ENCODE measurements at regions not wholly inside any gene's neighbourhood (a gene's known extent, or its start where the extent isn't known, plus 50 kb on each side); places are given as distances from the start of the nearest gene placed in this dataset.

DNA sequence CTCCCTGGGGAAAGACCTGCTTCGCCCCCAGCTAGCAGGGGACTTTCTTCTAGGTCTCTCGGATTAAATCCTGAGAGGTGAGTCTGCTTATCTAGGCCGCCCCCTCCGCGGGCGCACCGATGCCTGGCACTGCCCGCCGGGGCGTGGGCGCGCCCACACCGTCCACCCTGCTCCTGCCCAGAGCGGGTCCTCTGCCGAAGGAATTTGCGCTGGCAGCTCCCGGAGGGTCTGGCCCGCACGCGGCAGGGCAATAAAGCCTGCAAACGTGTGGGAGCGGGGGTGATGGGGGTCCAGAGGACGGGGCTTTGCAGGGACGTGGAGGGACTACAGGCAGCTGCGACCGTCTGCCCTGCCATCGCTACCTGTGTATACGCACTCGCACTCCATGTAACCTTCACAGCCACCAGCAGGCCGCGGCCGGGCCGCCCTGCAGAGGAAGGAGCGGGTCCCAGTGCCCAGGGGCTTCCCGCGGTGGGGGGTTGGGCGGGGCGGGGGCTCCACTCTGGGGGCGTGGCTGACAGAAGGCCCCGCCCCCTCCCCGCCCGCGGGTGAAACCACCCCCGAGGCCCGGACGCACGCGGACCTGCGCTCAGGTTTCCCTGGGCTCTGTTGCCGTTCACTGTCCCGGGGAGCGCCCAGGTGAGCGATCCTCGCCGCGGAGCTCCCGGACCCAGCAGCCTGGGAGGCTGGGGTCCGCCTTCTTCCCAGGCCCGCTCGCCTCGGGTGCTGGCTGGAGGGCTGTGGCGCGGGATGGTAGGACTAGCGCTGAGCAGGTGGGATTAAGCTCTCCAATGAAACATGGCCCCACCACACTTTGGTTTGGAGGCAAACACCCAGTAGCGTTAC is 174.5 kb upstream of the HS6ST1 start:
- DNase-seq (ENCODE audit: low read depth in 2 of 2), result no peak

DNA sequence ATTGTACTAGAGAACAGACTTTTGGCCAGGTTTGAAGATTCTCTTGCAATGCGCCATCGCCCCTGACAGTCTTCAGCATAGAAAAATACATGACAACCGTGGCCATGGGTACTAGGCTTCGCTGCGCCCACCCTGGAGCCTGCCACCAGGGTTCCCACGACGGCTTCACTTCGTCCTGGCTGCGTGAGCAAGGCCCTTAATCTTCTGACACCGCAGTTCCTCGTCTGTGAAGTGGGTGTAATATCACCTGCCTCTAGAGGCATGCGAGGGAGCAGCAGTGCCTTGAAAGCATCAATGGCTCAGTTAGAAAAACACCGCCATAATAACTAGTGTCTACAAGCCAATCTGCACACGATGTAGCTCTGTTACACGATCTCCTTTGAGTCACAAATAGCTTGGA is 175.2 kb upstream of the HS6ST1 start:
- DNase-seq (ENCODE audit: low read depth in 2 of 2), result no peak

DNA sequence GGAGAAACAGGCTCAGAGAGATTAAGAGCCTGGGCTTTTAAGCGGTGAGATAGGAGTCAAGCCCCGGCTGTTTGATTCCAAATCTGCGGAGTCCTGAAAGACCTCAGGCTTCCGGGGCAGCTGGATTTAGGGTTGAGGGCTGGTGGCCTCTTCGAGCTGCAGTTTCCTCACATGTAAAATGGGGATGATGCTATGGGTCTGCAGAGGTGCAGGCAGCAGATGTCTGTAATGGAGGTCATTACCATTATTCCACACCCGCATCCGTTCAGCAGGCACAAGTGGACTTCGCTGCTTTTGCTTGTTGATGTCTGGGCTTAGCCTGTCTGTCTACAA is 175.6 kb upstream of the HS6ST1 start:
- DNase-seq (ENCODE audit: low read depth in 2 of 2), result no peak

DNA sequence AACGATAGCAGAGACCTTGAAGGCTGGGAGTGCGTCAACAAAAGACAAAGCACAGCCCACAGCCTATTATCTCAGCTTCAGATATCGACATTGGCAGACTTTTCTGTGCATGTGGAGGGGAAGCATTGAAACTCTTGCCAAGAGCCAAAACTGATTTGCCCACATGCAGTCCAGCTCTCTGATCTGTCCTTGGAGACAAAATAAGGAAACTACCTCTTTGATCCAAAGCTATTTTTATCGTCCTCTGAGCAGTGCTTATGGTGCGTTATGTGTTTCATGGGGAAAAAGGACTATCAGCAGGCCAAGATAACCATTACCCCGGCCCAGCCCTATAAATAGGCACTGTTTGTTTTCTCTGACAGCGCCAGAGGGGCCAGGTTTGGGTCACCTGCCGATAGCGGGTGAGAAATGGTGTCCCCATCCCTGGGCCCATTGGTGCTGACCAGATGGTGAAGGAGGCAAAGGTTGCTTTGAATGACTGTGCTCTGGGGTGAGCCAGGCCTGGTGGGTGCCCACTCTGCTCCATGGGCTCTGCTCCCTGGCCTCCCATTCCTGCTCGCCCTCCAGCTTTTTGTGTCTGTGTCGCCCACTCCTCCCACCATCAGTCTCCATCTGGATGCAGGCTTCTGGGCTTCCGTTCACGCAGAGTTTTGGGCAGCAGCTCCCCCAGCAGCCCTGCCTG is 176.1 kb upstream of the HS6ST1 start:
- DNase-seq (ENCODE audit: low read depth in 2 of 2), result no peak

DNA sequence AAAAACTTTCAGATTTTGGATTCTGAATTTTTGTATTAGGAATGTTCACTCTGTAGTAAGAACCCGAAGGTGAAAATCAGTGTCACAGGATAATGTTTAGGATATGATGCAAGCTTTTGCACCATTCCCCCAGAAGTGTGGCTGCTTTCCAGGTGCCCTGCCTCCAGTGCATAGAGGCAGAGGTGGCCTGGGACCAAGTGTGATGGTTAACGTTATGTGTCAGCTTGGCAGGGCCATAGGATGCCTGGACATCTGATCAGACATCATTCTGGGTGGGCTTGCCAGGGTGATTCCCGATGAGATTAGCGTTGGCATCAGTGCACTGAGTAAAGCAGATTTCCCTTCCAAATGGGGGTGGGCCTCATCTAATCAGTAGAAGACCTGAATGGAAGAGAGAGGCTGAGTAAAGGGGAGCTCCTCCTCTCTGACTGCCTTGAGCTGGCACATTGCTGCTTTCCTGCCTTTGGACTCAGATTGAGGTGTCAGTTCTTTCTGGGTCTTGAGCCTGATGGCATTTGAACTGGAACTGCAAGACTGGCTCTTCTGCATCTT is 177.4 kb upstream of the HS6ST1 start:
- DNase-seq (ENCODE audit: low read depth in 2 of 2), result no peak

DNA sequence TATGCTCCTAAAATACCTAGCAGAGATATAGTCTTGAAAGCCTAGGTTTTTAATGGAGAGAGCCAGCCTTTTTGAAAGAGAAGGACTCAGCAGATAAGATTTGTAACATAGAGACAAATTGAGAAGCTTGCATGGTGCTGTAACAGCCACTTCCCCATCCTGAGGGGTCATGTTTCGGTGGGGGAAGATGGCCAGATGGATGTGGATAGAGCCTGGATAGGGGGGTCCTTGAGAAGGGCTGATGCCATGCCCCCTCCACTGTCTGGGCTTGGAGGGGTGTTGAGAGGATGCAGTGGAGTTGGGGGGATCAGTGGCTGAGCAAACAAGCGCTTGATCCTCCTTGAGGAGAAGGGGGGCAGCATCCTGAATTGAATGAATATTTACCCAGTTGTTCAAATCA is 178.0 kb upstream of the HS6ST1 start:
- no peak for DNase-seq (ENCODE audit: low read depth in 2 of 2)

DNA sequence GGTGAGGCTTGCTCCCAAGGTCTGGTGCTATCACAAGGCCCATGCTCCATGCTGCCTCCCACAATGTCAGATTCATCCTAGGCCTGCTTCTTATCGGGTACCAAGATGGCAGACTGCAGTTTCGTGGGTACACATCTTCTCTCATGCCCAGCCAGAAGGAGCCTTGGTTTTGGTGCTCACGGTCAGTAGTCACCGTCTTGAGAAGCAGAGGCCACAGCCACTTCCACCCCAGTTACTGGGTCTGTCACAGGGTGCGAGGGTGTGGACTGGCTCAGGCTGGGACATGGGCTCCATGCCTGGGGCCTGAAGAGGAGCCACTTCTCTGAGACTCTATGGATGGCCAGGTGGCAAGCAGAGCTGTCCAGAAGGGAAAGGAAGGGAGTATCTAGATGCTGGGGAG is 178.8 kb upstream of the HS6ST1 start:
- no peak for DNase-seq (ENCODE audit: low read depth in 2 of 2)

DNA sequence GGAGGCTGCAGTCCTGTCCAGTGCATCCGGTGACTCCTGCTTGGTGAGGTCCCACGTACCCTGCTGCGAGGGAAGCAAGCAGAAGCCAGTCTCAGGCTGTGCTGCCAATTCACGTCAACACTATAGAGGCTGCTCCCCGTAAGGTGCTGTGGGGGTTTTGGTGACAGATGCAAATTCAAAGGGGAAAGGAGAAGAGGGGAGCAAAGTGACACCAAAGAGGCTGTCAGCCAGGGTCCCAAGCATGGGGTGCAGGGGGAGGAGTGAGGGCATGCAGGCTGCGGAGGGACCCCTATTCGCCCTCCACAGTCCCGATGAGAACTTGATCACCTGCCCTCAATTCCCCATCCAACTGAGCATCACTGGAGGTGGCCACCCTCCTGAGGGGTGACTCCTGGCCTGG is 179.4 kb upstream of the HS6ST1 start:
- no peak for DNase-seq (ENCODE audit: low read depth in 2 of 2)

DNA sequence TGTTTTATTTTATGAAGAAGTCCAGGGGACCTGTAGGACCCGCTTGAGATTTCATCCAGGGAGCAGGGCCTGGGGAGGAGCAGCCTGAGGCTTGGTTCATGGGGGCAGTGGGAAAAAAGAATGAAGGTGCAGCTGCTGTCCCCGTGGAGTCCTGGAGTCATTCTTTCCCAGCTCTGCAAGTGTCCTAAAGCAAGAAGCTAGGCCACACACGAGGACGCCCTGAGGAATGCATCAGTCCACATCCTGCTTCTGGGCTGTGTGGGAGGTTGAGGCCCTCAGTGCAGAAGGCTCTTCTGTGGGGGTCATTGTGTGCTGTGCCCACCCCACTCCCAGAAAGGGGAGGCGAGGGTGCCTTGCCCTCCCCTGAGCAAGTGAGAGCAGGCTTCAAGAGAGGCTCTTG is 179.9 kb upstream of the HS6ST1 start:
- DNase-seq (ENCODE audit: low read depth in 2 of 2), result no peak

DNA sequence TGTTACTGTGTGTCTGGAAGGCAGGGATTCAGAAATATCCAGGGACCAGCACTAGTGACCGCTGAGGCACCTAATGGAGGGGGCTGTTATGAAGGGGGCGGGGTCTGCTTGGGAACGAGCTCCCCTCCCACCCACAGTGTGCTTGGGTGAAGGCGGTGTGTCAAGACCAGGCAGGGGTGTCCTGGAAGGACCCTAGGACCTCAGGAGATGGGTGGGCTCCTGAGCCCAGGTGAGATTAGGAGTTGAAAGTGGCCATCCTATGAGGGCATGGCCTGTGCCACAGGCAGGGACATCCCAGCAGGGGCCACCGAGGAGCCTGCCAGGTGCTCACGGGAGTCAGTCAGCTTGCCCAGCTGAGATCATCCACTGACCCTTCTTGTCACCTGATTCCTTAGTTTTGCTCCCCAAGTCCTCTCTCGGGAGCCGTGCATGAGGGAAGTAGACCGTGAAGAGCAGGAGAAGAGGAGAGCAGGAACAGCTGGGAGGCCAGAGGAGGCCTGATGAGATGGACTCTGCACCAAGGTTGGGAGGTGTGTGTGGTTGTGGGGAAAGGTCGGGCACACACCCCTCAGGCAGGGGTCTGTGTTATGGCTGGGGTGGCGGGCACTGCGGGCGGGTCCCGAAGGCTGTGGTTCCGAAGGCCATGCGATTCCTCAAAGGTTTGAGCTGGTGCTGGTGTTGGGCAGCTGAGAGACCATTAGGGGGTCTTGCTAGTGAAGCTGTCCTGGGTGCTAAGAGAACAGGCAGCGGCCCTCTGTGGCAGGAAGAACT is 180.9 kb upstream of the HS6ST1 start:
- no peak for DNase-seq (ENCODE audit: low read depth in 2 of 2)

DNA sequence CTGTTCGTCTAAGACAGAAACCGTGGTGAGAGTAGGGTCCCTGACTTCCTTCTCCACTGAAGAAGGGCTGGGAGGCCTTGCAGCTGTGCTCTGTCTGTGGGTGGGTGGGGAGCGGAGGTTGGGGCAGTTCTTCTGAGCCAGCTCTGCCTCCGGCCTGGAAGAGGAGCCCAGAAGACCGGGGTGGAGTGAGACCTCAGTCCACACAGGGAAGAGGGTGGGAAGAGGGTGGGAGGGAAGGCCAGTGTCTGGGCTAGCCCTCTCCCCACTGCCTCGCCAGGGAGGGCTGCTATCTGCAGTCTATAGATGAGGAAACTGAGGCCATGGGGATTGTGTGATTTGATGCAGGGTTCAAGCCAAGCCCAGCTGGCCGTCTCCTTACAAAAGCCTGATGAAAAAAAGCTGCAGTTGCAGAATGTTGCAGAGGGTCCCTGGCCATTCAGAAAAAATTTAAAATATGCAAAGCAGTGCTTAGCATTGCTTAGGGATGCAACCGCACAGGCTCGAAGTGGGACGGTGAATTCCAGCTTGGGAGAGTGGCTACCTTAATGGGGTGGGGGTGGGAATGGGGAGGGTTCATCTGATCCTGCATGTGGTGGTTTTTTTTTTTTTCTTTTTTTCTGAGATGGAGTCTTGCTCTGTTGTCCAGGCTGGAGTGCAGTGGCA is 181.6 kb upstream of the HS6ST1 start:
- no peak for DNase-seq (ENCODE audit: low read depth in 2 of 2)

DNA sequence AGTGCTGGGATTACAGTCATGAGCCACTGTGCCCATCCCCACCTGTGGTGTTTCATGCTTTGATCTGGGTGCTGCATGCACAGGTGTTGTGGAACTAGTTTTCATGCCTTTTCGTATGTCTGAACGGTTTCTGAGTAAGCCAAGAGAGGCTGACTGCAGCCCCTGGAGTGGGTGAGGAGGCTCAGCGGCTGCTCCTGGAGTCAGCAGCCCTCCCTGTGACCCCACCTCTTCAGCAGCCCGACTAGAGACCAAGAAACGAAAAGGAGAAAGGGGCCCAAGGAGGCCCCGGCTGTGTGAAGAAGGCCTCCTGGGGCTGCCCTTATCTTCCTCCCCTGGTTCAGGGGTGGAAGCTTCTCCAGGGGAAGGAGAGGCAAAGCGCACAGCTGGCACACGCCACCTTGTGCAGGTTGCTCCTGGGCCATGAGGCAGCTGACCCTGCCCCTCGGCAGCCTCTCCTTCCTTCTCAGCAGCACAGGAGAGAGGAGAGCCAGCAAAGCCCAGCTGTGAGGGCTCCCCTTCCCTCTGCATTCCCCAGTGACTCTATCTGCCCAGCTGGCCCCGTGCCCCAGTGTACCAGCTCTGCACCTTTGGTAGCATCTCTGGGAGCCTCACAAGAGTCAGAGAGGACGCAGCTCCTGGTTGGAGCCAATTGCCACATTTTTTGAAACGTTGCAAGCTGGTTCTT is 182.5 kb upstream of the HS6ST1 start:
- no peak for DNase-seq (ENCODE audit: low read depth in 2 of 2)

DNA sequence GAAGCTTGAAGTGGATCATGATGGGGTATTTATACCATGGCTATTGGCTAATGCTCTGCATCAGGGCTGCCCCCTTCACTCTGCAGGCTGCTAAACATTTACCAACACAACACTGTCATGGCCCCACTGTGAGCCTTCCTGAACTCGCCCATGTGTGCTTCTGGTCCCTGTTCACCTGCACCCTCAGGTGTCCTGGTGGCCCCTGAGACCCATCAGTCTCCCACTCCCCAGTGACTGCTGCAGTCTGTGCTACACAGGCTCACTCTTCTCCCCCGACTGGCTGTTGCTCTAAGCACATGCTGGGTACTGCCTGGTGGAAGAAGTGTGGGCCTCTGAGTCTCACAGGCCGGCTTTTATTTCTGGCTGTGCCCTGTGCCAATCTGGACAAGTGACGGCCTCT is 183.0 kb upstream of the HS6ST1 start:
- DNase-seq (ENCODE audit: low read depth in 2 of 2), result no peak

DNA sequence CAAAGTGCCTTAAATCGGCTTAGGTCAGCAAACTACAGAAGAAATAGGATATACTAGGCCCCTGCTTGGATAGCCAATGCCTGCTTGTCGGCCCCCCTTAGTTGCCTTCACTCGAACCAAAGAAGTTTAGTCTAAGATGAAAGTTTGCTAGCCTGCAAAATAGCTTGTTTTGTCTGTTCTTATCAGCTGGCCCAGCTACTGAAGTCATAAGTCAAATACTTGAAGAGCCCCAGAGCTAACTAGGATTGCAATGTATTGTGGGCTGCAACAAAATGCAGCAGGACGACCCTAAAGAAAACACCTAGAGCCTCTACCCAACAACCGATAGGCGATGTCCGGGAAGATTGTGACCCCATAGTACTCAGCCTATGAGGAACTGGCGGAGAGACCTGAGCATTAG is 183.5 kb upstream of the HS6ST1 start:
- DNase-seq (ENCODE audit: low read depth in 2 of 2), result no peak

DNA sequence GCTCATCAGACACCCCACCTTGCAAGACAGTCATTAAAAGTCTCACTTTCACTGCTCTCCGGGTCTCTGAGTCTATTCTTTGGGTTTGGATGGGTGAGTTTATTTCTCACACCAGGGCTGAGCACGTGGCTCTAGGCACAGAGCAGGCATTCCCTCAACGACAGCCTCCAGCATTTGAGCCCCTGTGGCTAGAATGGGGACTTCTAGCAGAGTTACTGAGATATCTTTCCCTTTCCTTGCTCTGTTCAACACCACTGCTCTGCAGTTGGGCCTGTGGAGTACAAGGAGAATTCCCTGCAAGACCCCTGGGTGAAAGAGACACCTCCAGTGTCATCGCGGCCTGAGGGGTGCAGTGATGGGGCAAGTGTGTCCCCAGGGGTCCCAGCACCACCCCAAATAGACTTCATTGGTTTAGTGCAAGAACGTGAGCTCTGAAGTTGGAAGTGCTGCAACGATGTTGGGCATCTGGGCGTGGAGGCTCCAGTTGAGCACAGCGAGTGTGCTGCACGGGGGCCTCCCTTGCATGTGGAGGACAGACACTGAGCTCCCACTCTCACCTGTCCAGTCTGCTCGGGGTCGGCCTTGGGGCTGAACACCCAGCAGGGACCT is 184.1 kb upstream of the HS6ST1 start:
- no peak for DNase-seq (ENCODE audit: low read depth in 2 of 2)

DNA sequence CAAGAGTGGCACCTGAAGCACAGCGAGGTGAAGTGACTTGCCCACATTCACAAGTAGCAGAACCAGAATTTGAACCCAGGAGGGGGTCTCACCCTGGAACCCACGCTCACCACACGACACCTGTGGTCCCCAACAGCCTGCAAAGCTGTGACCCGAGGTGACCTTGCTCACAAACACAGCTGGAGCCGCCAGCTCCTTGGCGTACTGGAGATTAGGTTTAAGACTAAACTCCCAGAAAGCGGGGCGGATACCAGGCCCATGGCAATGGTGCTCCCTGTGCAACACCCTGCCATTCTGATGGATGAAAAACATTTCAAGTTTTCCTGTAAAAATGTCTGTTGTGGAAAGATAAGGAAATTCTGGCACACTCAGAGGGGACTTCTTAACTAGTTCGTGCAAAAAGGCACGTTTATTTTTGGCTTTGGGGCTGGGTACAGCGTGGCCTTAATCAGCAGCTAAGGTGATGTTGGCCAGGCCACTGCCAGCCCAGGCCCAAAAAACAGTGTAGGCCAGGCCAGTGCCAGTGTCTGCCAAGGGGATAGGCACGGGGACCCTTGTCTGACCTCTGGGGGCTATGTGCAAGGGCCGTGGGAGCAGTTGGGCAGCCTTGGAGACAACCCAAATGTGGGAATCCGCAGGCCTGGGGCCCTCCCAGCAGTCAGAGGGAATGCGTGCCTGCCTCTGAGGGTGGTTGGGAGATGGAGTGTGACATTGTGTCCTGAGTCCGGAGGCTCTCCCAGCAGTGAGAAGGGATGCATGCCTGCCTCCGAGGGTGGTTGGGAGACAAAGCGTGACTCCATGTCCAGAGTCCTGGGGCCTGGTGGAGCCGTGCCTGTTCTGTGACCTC is 185.0 kb upstream of the HS6ST1 start:
- DNase-seq (ENCODE audit: low read depth in 2 of 2), result no peak

DNA sequence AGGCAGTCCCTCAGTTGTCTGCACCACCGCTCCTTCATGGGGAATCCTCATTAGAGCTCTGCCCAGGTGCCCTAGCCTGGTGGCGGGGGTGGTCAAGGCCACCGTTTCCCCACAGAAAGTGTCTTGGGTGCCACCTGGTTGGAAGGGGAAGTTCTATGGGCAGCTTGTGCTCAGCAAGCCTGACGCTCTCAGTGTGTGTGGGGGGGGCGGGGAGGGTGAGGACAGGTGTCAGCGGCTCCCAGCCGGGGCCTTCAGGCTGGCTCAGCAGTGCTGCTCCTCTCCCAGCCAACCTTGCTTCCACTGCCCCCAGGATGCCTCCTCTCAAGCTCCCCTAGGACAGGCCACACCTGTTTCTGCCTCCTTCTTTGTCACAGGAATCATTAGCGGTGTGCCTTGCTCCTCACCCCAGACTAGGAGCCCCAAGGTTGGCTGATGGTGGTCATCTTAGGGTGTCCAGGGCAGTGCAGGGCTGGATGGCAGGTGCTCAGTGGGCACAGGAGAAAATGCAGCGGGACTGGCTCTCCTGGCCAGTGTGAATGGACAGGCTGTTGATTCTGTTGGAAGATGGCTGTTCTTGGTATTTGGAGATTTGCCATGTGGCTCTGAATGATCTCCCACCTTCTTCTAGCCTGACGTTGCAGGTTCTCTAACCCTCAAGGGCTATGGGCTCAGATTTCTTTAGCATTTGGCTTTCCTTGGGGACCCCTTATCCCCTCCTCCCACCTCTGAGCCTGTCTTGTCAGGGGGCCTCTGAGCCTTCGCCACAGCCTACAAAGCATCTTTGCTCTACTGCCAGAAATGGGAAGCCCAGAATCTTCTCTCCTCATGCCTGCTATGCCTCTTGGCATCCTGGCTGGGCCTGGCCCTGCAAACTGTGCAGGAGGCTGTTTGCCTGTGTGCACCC is 185.8 kb upstream of the HS6ST1 start:
- DNase-seq (ENCODE audit: low read depth in 2 of 2), result no peak

DNA sequence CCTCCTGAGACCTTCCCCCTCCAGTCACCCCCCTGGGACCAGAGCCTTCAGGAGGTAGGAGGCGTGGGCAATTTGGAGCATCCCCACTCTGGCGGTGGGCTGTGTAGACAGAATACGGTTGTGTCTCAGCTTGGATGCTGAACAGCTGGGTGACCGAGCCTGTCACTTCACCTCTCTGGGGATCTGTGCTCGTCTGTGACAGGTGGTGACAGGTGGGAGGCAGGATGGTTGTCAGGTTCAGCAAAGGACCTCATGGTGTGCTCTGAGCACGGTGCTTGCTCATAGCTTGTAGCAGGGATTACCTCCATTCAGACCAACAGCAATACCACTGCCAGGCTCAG is 186.5 kb upstream of the HS6ST1 start:
- no peak for DNase-seq (ENCODE audit: low read depth in 2 of 2)

Data from stimulated activated CD8-positive, alpha-beta memory T cell treated with anti-CD3 and anti-CD28 coated beads, Interleukin-2, amount 100 ng/mL, for 1 hour (primary cell).